Activated CD8-positive, alpha-beta T cell treated with anti-CD3 and anti-CD28 coated beads for 36 hours (primary cell): ENCODE measurements at regions not wholly inside any gene's neighbourhood (a gene's known extent, or its start where the extent isn't known, plus 50 kb on each side); places are given as distances from the start of the nearest gene placed in this dataset.

ENCODE experiments used
- ATAC-seq: fragments of 200-7000 bp; cut with Tn5 transposase; one replicate; pipeline ENCODE4 v1.10.0; 2021; ENCODE audit warnings: mild to moderate bottlenecking, moderate library complexity
- CTCF ChIA-PET: fragments of 350-600 bp; sonication (Branson Sonifier 250); formaldehyde crosslinking; loops from one replicate; lab custom pipeline; 2021; ENCODE audit warnings: antibody characterized with exemption; lab: Charles Lee
- POLR2A ChIA-PET: fragments of 350-600 bp; sonication (Branson Sonifier 250); formaldehyde crosslinking; loops from one replicate; lab custom pipeline; 2021; ENCODE audit warnings: antibody characterized with exemption; lab: Charles Lee
- DNase-seq: peaks from one replicate; pipeline ENCODE4 v3.0.0-alpha.2; 2020
- H3K27ac Mint-ChIP-seq: one replicate; pipeline ENCODE4 v1.8.0; 2021; ENCODE audit warnings: mild to moderate bottlenecking, mixed read lengths
- H3K27me3 Mint-ChIP-seq: one replicate; pipeline ENCODE4 v1.8.0; 2021; ENCODE audit warnings: mixed read lengths
- H3K36me3 Mint-ChIP-seq: one replicate; pipeline ENCODE4 v1.8.0; 2021; ENCODE audit warnings: low read depth, mixed read lengths
- H3K4me1 Mint-ChIP-seq: one replicate; pipeline ENCODE4 v1.8.0; 2021; ENCODE audit warnings: low read depth, mixed read lengths
- H3K4me3 Mint-ChIP-seq: one replicate; pipeline ENCODE4 v1.8.0; 2021; ENCODE audit warnings: mild to moderate bottlenecking, moderate library complexity, mixed read lengths
- H3K9me3 Mint-ChIP-seq: one replicate; pipeline ENCODE4 v1.8.0; 2021; ENCODE audit warnings: mixed read lengths
- intact Hi-C: fragments of 100-400 bp; cut with micrococcal nuclease; formaldehyde crosslinking; loops from one replicate; pipeline ENCODE4 v1.10.0; 2022
- TF ChIP-seq, protein P1 (sequence below): fragments of 200-600 bp; IDR thresholded peaks from one replicate; pipeline ENCODE4 v1.8.0; 2022; ENCODE audit warnings: antibody characterized with exemption, mild to moderate bottlenecking

- H3K4me3 Mint-ChIP-seq: no peak overlapping the region
- ChIA-PET POLR2A (interaction anchor here (1.2 kb wide), 1 partner anchor 58 kb away, joined by 3 read pairs; no protein-coding TSS in a partner anchor), CTCF (interaction anchor here (1.0 kb wide), 1 partner anchor 57 kb away, joined by 3 read pairs; no protein-coding TSS in a partner anchor)
- ATAC-seq: no peak
- H3K4me1 Mint-ChIP-seq: no peaks in the 10 kb centered on the region
- peaks cover under 1% of the 10 kb centered on the region for H3K9me3 Mint-ChIP-seq
- H3K27ac Mint-ChIP-seq: no peak overlapping the region
- TF ChIP-seq, protein P1, sequence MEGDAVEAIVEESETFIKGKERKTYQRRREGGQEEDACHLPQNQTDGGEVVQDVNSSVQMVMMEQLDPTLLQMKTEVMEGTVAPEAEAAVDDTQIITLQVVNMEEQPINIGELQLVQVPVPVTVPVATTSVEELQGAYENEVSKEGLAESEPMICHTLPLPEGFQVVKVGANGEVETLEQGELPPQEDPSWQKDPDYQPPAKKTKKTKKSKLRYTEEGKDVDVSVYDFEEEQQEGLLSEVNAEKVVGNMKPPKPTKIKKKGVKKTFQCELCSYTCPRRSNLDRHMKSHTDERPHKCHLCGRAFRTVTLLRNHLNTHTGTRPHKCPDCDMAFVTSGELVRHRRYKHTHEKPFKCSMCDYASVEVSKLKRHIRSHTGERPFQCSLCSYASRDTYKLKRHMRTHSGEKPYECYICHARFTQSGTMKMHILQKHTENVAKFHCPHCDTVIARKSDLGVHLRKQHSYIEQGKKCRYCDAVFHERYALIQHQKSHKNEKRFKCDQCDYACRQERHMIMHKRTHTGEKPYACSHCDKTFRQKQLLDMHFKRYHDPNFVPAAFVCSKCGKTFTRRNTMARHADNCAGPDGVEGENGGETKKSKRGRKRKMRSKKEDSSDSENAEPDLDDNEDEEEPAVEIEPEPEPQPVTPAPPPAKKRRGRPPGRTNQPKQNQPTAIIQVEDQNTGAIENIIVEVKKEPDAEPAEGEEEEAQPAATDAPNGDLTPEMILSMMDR: no peak
- no peak for DNase-seq
- intact Hi-C loops: no loop called here
- no peaks in the 10 kb centered on the region for H3K27me3 Mint-ChIP-seq
- H3K36me3 Mint-ChIP-seq: no peaks in the 10 kb centered on the region
Observed at GRCh38 chr13:22002893-22003292, 332.0 kb downstream of the FGF9 start.

DNA sequence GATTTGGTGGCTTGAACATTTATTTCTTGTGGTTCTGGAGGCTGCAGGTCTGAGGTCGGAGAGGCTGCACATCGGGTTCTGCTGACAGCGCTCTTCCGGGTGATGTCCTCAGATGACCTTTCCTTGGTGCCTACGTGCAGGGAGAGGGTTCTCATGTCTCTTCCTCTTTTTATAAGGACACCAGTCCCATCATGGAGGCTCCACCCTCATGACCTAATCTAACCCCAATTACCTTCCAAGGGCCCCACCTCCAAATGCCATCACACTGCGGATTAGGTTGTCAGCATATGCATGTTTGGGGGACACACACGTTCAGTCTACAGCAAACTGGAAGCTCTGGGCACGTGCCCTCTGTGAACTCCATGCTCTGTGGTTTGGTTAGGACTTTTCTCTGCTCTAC lies 338.6 kb downstream of the FGF9 start:
- H3K36me3 Mint-ChIP-seq: no peaks in the 10 kb centered on the region
- no peaks in the 10 kb centered on the region for H3K27me3 Mint-ChIP-seq
- H3K9me3 Mint-ChIP-seq: peaks cover 2% of the 10 kb centered on the region
- H3K4me3 Mint-ChIP-seq: no peak overlapping the region
- DNase-seq (no peak), ATAC-seq (peak; percentile 34)
- ChIA-PET POLR2A (interaction anchor here (1.0 kb wide), 1 partner anchor 7 kb away, joined by 3 read pairs; no protein-coding TSS in a partner anchor), CTCF (interaction anchor here (1.3 kb wide), 1 partner anchor 10 kb away, joined by 3 read pairs; no protein-coding TSS in a partner anchor)
- TF ChIP-seq, protein P1: no peak
- H3K27ac Mint-ChIP-seq: no peak overlapping the region
- intact Hi-C loops: no loop called here
- no peaks in the 10 kb centered on the region for H3K4me1 Mint-ChIP-seq

GRCh38 chr13:22009937-22010336 lies 339.1 kb downstream of the FGF9 start:
- ChIA-PET POLR2A (no interaction called here), CTCF (interaction anchor here (1.3 kb wide), 1 partner anchor 11 kb away, joined by 3 read pairs; no protein-coding TSS in a partner anchor)
- no peaks in the 10 kb centered on the region for H3K36me3 Mint-ChIP-seq
- H3K9me3 Mint-ChIP-seq: peaks cover 2% of the 10 kb centered on the region
- intact Hi-C loops: no loop called here
- no peak overlapping the region for H3K4me3 Mint-ChIP-seq
- no peak for DNase-seq
- H3K27ac Mint-ChIP-seq: no peak overlapping the region
- ATAC-seq: no peak
- TF ChIP-seq, protein P1: no peak
- H3K4me1 Mint-ChIP-seq: no peaks in the 10 kb centered on the region
- H3K27me3 Mint-ChIP-seq: no peaks in the 10 kb centered on the region

DNA sequence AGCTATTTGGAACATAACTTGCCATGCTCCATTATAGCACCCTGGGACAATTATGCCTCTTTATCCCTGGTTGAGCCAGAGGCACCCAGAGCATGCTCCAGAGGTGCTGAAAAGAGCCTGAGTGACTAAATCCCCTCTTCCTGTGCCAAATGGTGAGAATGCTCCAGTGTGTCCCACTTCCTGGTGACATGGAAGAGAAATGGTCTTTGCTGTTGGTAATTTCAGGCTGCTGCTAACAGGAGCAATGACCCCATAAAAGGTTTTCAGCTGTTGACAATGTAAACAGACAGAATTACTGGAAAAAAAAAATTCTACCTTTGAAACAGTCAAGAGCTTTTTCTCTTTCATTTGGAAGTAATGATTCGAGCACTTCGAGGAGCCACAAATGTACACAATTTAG lies 341.8 kb downstream of the FGF9 start:
- CTCF ChIA-PET: no interaction called here
- POLR2A ChIA-PET: no interaction called here
- intact Hi-C loops: no loop called here
- ATAC-seq: no peak
- Mint-ChIP-seq H3K36me3 (no peaks in the 10 kb centered on the region), H3K27ac (no peak overlapping the region), H3K9me3 (peaks cover 2% of the 10 kb centered on the region), H3K4me1 (peaks cover 5% of the 10 kb centered on the region), H3K4me3 (no peak overlapping the region), H3K27me3 (no peaks in the 10 kb centered on the region)
- TF ChIP-seq, protein P1: no peak
- no peak for DNase-seq

- no peak for DNase-seq
- ATAC-seq: no peak
- Mint-ChIP-seq H3K4me1 (peaks cover 6% of the 10 kb centered on the region), H3K9me3 (no peaks in the 10 kb centered on the region), H3K36me3 (no peaks in the 10 kb centered on the region), H3K27me3 (no peaks in the 10 kb centered on the region), H3K4me3 (no peak overlapping the region), H3K27ac (no peak overlapping the region)
- intact Hi-C loops: no loop called here
- ChIA-PET CTCF (no interaction called here), POLR2A (no interaction called here)
- TF ChIP-seq, protein P1: no peak
Observed at GRCh38 chr13:22014469-22014868, 343.6 kb downstream of the FGF9 start.
